GM18861 (cell line): ENCODE measurements at regions not wholly inside any gene's neighbourhood (a gene's known extent, or its start where the extent isn't known, plus 50 kb on each side); places are given as distances from the start of the nearest gene placed in this dataset.

ENCODE experiments used
- ATAC-seq: cut with Tn5 transposase; IDR thresholded peaks from one replicate; pipeline ENCODE4 v1.9.1; 2021; ENCODE audit not compliant: unreplicated experiment

DNA sequence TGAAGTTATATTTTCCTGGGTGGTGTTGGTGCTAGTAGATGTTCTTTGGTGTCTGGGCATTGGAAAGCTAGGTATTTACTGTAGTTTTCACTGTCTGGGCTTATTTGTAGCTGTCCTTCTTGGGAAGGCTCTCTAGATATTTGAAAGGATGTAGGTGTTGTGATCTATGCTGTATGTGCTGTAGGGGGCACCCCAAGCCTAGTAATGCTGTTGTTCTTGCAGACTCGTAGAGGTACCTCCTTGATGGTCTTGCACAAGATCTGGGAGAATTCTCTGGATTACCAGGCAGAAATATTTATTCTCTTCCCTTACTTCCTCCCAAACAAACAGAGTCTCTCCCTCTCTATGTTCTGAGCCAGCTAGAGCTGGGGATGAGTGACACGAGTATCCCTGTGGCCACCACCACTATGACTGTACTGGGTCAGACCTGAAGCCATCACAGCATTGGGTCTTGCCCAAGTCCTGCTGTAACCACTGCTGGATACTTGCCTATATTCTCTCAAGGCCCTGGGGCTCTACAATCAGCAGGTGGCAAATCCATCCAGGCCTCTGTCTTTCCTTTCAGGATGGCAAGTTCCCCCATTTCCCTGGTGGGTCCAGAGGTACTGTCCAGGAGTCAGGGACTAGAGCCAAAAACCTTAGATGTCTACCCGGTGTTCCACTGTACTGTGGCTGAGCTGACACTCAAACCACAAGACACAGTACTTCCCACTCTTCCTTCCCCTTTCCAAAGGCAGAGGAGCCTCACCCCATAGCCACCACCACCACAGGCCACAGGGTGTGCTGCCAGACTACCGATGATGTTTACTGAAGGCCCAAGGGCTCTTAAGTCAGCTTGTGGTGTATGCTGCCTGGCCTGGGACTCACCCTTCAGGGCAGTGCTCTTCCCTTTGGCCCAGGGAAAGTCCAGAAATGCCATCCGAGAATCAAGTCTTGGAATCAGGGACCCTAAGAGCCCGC is 195.2 kb upstream of the DPPA4 start:
- ATAC-seq = no peak

DNA sequence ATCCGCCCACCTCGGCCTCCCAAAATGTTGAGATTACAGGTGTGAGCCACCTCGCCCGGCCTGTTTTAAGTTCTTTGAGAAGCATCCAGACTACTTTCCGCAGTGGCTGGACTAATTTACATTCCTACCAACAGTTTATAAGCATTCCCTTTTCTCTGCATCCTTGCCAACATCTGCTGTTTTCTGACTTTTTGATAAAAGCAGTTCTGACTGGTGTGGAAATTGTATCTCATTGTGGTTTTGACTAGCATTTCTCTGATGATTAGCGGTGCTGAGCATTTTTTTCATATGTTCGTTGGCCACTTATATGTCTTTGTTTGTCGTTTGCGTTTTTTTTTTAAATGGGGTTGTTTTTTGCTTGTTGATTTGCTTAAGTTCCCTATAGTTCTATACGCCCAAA is 208.4 kb upstream of the DPPA4 start:
- no peak for ATAC-seq

DNA sequence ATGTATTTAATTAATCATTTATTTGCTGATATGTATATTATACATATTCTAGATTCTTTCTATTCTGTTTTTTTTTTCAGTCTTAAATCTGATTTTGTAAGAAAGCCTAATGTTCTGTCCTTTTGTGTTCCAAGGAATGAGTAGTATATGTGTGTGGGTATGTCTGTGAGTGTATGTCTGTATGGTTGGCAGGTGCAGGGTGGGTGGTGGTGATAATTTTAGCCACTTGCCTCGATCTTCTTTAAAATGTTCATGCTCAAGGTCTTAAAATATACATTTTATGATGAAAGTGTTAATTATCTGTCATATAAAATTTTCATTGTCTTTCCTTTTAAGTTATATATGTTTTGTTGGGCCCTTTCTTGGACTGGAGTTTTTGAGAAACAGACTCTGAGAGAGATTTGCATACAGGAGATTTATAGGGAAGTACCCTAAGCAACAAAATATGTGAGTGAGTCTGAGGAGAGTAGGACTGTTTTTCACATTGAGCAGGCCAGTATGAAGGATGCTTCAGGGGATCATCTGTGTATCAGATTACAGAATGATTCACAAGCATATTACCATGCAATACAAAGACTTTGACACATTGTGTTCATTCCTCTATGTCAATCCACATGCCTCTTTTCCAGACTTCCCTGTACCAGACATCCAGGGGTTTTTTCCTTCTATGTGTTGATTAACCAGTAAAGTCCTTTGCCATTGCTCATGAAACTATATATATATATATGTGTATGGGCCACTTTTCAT is 211.0 kb upstream of the DPPA4 start:
- no peak for ATAC-seq

DNA sequence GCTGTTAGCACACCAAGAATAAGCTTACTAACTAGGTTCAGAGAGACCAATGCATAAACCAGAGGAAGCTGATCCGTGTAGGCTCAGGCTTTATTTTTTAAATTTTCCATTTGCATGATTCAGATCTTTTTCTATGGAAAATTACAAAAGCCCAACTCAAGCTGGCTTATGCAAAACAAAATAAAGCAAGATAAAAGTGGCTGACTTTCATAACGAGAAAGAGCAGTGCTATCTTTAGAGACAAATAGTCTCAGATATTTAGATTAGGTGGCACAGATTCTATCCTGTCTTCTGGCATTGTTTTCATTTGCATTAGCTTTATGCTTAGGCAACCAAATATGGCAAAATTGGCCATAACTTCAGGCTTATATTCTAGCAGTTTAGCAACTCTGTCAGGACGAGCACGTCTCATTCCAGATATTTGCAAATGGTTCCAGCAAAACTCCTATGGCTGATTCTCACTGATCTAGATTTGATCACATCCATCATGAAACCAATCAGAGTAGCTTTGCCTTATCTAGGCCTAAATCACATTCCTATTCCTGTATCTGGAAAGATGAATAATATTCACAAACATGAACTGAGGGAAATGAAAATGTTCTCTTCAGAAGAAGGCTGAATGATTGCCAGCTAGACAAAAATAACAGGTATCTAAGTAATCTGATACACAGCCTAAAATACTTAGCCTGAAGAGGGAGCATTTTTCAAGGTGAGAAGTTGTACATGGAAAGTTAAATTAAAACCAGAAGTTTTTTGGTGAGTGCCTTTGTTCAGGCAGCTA is 216.4 kb upstream of the DPPA4 start:
- ATAC-seq = no peak

DNA sequence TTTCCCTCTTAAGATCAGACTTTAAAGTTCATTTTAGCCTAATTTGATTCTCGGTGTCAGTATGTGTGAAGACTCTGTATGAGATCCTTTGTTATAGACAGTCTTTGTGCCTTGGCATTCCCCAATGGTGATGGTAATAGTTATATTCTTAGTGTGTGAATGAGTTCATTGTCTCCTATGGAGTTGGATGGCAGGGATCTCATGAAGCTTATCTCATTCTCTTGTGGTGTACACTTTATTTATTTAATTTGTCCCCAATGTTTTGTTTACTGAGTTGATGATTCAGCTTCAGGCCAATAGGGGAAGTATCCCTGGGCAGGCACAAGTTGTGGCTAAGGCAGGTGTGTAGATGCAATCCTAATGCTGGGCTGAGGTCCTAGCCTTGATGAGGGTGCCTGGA is 222.0 kb upstream of the DPPA4 start:
- no peak for ATAC-seq

DNA sequence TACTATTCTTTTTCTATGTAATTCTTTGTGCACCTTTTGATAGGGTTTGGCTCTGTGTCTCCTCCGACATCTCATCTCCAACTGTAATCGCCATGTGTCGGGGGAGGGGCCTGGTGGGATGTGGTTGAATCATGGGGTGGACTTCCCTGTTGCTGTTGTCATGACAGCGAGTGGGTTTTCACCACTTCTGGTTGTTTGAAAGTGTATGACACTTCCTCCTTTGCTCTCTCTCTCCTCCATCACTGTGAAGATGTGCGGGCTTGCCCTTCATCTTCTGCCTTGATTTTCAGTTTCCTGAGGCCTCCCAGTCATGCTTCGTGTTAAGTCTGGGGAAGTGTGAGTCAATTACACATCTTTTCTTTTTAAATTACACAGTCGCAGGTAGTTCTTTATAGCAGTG is 225.8 kb upstream of the DPPA4 start:
- no peak for ATAC-seq

DNA sequence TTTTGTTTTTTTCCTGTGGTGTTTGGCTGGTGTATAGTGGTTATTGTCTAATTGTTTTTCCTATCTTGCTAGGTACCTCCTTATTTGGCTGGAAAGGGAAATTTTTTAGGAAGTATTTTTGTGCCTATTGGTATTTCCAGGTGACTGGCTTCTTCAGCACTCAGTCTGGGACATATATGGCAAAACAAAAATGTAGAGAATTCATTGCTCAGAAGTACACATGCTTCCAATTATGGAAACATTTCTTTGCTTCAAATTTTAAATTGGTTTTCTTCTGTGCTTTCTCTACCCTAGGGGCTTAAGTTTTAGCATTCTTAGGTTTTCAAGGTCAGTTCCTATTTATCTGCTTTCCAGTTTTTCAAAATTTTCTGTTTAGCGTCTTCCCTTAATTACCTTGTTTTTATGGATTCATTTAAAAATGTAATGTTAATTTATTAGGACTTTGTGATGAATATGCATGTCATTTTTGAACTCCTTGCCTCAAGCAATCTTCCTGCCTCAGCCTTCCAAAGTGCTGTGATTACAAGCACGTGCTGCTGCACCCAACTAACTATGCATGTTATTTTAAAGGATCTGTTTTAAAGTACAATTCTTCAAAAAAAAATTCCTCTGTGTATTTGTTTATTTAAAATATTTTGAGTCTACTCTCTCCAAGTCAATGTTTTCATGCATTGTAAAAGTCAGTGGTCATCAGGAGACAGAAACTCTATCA is 231.9 kb upstream of the DPPA4 start:
- ATAC-seq = no peak

DNA sequence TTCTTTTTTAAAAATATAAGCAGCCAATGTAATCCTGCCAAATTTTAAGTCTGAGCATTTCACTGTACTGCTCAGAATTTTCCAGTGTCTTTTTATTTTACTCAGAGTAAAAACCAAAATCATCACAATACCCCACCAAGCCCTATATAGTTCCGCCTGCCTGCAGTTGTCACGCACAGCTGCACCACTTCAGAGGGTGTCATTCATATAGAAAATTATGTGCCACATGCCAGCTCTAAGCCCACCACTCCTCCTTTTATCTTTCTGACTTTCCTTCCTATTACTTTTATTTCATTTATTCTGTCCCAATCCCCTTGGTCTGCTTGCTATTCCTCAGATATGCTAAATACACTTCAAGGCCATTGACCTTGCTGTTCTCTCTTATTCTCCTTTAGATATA is 233.1 kb upstream of the DPPA4 start:
- ATAC-seq = no peak

DNA sequence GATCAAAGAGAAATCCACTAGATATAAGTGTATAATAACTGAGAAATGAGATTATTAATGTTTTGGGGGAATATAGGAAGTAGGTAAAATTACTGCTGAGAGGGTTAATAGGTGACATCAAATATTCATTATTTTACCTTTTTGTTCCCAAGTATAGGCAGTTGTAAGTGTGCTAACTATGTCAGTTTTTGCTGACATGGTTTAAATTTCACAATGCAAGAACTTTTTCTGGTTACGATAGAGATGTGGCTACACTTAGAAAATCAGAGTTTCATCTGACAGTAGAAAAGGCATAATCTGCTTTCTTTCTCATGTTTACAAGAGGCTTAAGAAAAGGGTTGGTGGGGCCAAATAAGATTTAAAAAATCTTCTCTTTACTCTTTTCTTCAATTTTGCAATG is 235.0 kb upstream of the DPPA4 start:
- no peak for ATAC-seq

DNA sequence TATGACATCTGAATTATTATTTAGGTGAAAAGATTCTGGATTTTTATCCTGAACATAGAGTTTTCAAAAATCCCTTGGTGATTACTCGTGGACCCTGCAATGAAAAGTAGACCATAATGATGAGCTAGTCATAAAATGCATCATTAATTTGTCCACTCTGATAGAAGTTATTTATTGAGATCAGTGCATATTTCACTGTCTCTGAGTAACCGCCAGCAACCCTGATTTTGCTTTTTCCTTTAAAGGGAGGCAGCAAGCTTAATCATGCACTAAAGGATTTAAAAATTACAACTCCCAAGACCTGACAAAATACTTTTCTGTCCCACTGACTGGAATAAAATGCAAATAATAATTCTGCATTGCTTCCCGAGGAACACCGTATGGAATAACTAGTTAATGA is 259.6 kb upstream of the DPPA4 start:
- ATAC-seq = no peak

DNA sequence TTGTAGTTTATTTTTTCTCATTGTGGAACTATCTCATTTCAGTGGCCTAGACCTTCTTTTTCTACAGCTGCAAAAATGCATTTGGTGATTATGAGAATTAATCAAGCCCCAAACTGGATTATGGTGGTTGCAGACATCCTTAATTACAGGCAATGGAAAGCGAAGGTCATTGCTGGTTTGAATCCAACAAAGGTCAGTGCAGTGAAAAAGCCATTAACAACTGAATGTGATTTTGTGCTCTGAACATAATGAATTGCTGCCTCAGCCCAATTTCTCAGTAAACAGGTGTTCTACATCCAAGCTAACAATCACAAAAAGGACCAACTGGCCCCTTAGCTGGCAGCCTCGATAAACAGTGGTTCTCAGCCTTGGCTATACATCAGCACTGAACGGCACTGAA is 260.1 kb upstream of the DPPA4 start:
- no peak for ATAC-seq

DNA sequence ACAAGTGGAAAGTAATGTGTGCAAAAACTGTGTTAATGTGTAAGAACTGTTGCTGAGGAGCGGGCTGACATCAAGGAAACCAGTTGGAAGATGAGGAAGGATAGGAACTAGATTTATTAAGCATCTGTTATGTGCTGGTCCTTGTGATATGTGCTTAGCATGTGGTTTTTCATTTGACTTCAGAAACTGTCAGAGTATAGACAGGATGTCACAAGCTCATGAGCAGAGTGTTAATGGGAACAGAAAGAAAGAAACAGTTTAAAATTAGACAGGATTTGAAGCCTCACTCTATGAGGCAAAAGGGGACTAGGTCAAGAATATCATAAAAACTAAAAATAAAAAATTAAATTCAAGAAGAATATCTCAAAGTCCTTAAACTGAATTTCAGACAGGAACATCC is 270.6 kb upstream of the DPPA4 start:
- ATAC-seq = no peak

DNA sequence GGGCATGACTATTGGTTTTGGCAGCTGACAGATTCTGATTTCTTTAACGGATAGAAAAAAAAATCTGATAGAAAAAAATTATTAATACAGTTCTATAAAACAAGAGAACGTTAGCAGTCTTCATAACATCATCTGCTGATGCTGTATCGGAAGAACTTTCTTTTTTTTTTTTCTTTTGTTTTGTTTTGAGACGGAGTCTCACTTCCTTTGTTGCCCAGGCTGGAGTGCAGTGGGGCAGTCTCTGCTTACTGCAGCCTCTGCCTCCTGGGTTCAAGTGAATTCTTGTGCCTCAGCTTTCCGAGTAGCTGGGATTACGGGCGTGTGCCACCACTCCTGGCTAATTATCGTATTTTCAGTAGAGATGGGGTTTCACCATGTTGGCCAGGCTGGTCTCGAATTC is 271.2 kb upstream of the DPPA4 start:
- no peak for ATAC-seq

DNA sequence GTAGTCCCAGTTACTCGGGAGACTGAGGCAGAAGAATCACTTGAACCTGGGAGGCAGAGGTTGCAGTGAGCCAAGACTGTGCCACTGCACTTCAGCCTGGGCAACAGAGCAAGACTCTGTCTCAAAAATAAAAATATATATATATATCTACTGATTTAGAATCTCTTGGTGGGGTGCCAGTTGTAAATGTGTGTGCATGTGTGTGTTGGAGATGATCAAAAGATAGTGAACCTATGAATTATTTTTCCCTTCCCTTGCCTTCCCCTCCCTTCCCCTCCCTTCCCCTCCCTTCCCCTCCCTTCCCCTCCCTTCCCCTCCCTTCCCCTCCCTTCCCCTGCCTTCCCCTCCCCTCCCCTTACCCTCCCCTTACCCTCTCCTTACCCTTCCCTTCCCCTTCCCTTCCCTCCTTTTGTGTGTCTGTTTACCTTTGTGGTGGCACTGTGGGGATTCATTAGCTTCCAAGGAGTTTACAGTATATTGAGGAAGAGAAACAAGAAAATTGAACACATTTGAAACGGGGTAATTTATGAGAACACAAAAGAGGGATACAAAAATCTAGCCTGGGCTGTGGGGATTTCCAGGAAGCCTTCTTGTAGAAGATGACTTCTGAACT is 281.5 kb upstream of the DPPA4 start:
- ATAC-seq = no peak

DNA sequence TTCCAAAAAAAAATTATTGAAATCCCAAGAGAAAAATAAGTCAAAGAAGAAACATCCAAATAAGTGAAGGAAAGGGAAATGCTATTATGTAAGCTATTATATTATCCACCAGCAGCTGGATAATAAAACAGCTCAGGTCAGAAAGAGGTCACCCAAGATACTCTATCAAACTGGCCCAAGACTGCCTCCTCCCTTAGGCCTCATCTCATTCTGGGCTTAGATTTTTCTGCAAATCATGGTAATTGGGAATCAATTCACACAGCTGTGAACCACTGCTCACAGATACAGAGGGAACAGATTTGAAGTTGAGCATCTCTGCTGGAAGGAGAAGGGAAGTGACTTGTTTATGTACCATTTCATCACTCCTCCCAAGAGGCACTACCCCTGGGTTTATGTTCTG is 294.6 kb upstream of the DPPA4 start:
- no peak for ATAC-seq

DNA sequence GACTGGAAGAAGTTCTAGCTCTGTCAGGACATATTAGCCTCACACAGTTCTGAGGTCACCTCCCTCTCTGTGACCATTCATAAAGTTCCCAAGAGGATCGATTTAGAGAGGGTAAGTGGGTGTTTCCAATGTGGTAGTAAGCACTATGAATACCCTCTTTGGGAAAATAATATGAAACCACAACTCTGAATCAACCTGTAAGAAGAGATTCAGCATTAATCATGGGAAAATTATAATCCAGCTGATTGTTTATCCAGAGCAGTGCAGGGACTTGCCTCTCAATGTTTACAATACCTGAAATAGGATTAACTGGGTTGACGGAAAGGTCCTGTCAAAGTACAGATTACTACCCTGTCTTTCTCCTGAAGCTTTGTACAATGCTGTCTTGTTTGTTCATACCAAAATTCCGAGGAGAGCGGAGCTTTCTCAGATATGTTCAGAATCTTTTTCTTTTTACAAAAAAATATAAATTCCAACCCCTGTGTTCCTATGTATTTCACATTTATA is 302.9 kb upstream of the DPPA4 start:
- ATAC-seq = no peak

DNA sequence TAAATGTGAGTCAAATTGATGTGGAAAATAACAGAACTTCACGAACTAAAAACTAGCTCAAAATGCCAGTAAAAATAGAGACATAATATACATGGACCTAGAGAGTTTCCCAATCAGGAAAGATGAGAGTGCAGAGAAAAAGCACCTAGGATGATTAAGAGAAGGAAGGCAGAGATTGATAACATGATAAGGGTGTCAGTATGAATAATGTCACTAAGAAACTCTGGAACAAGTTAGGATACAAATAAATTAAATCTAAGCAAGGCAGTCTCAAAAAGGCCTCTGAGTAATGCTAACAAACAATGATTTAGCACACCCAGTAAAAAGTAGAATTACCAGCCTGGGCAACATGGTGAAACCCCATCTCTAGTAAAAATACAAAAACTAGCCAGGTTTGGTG is 304.7 kb upstream of the DPPA4 start:
- ATAC-seq = no peak

DNA sequence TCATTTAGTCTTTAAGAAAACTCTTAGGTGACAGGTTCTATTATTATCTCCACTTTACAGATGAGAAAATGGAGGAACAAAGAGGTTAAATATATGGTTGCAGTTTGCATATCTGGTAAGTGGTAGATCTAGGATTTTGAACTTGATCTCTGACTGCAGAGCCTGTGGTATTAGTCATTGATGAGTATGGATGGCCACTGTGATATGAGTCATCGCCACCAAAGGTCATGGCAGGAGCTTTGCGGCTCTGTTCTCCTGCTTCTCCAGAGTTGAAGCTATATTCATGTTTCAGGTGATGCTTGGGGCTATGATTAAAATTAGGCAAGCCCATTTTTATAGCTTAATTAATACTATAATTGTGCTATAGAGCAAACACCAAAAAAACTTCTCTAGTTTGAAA is 306.2 kb upstream of the DPPA4 start:
- no peak for ATAC-seq

DNA sequence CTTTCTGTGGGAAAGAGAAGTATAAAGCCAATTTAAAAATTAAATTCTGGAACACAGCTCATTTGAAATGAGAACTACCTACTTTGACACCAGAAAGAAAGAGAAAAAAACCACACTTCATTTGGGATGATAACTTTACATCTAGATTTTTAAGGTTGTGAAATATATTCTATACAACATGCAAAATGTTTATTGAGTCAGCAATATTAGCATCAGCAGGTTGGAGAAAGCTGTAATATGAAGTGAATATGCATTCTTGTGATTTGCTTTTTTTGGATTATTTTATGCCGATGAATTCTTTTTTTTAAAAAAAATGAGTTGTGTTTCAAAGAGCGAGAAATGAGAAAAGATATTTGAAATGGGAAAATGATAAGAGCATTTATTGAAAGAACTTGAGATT is 307.0 kb upstream of the DPPA4 start:
- ATAC-seq = no peak

DNA sequence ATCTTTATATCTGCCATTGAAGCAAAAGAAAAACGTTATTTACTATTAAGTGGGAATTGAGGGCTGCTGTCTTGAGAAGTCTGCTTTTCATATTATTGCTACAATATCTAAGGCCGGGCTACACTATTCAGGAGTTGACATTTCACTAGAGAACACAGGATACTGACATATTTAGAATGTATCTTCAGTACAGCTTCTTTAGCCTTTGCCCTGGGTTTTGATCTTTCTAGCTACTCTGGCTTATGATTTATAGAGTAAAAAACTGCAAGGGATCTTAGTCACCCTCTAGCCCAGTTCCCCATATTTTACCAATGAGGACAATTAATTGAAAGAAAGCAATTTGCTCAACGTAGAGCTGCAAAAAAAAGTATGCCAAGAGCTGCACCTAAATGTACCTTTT is 307.4 kb upstream of the DPPA4 start:
- ATAC-seq = no peak
